Suppressor macrophage (primary cell): ENCODE measurements at regions not wholly inside any gene's neighbourhood (a gene's known extent, or its start where the extent isn't known, plus 50 kb on each side); places are given as distances from the start of the nearest gene placed in this dataset.
A peak's percentile ranks its signal among the peaks of the same experiment; 100 is the strongest.

Experiments used
- DNase-seq, 4 experiments: peaks; one replicate each; pipeline ENCODE4 v3.0.0-alpha.2; 2020 to 2022

GRCh38 chr21:38741950-38742256 lies 63.8 kb upstream of the ETS2 start:
- no peak for DNase-seq

- no peak for DNase-seq
Measured at GRCh38 chr21:38742580-38743260, 63.0 kb upstream of the ETS2 start.

- DNase-seq, result no peak
Measured at GRCh38 chr21:38743772-38744529, 61.8 kb upstream of the ETS2 start.

- no peak for DNase-seq
Measured at GRCh38 chr21:38744861-38745260, 60.9 kb upstream of the ETS2 start.

GRCh38 chr21:38747810-38748209 lies 57.9 kb upstream of the ETS2 start:
- DNase-seq, result no peak

GRCh38 chr21:38751379-38752050 lies 54.2 kb upstream of the ETS2 start:
- peak; percentile 86 to 93 (median 90) for DNase-seq

- DNase-seq, result no peak
Measured at GRCh38 chr21:38752051-38752505, 53.7 kb upstream of the ETS2 start.

- DNase-seq, result no peak
Measured at GRCh38 chr21:38753114-38753513, 52.6 kb upstream of the ETS2 start.

- DNase-seq, result peak in 2 of 4 experiments; percentile 37 to 42
Measured at GRCh38 chr21:38753557-38753971, 52.2 kb upstream of the ETS2 start.
